GM18517 (cell line): ENCODE measurements at regions not wholly inside any gene's neighbourhood (a gene's known extent, or its start where the extent isn't known, plus 50 kb on each side); places are given as distances from the start of the nearest gene placed in this dataset.
"Not testable (repeated sequence)": the region's sequence is repeated elsewhere in the genome, so short reads cannot be mapped to it uniquely, and the experiment has no call there.

ENCODE experiments used
- ATAC-seq: cut with Tn5 transposase; IDR thresholded peaks from one replicate; pipeline ENCODE4 v1.9.1; 2021; ENCODE audit warnings: mild to moderate bottlenecking, moderate library complexity; ENCODE audit not compliant: unreplicated experiment

DNA sequence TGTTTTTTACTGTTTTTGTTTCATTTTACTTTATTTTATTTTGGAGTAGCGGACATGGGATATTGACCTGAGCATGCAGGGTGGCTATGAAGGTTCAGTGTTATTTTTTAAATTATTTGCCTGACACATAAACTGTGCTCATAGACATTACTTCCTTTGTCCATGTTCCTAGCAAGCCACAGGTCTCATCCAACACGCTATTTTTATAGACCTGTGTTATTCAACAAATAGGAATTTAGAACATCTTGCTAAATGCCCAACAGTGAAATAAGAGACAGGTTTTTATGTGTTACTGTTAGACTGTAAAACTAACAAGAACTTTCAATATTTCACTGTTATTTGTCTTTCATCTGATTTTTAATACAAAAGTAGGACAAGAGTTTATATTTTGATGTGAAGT lies 756.4 kb downstream of the KCNT2 start:
- no peak for ATAC-seq

GRCh38 chr1:195851016-195851601 lies 757.1 kb downstream of the KCNT2 start:
- ATAC-seq, result no peak

GRCh38 chr1:195849180-195849579 lies 759.1 kb downstream of the KCNT2 start:
- no peak for ATAC-seq

DNA sequence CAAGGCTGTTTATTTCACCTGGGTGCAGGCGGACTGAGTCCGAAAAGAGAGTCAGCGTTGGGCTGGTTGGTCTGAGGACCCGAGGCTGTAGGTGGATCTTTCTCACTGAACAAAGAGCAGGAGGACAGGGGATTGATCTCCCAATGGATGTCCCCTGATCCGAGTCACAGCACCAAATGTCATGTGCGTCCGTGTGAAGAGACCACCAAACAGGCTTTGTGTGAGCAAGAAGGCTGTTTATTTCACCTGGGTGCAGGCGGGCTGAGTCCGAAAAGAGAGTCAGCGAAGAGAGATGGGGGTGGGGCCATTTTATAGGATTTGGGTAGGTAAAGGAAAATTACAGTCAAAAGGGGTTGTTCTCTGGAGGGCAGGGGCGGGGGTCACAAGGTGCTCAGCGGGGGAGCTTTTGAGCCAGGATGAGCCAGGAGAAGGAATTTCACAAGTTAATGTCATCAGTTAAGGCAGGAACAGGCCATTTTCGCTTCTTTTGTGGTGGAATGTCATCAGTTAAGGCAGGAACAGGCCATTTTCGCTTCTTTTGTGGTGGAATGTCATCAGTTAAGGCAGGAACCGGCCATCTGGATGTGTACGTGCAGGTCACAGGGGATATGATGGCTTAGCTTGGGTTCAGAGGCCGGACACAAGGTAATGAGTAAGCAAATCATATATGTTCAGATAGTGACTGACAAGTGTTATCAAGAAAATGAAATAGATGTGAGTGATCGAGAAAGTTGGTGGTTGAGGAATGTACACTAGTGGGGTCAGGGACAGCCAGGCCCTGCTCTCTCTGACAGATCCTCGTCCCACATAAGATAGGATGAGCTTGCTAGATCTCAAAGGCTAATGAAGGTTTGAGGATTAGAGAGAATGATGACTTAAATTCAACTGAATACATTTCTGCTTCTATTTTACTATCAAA lies 760.0 kb downstream of the KCNT2 start:
- ATAC-seq, result not testable (repeated sequence)

DNA sequence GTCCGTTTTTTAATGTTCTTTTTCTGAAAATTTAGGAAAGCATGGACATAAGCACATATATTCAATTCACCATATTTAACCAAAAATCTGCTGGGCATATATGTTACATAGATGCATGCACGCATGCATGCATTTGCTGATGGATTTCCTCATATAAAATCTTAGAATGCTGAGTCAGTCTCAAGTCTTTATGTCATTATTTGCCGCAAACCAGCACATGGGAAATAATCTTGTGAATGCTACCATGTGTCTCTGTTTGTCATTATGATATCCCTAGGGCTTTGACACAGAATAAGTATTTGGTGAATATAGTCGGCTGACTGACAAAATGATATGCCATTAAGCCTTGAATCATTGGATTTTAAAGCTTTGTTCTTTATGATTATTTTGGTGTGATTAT lies 776.5 kb downstream of the KCNT2 start:
- ATAC-seq, result no peak

DNA sequence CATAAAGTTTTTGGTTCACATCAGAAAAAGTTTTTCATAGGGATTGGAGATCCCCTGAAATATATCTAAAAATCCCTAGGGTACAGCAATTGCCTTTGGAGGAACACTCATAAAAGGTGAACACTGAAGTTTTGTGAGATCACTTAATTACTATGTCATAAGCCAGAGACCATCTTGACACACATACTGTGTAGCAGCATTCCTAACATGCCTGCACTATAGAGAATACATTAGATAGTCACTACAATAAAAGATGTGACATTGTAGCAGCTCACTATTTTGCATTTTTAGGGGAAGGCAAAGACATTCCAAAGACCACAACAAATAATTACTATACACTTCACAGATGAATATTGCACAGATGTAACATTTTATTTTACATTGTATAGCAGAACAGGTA lies 779.9 kb downstream of the KCNT2 start:
- no peak for ATAC-seq

DNA sequence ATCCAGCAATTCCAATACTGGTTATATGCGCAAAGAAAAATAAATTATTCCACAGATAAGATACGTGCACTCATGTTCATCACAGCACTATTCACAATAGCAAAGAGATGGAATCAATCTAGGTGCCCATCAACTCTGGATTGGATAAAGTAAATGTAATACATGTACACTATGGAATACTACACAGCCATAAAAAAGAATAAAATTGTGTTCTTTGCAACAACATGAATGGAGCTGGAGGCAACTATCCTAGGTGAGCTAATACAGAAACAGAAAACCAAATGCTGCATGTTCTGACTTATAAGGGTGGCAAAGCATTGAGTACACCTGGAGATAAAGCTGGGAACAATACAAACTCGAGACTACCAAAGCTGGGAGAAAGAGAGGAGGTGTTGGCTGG lies 787.3 kb downstream of the KCNT2 start:
- ATAC-seq, result no peak

- ATAC-seq, result no peak
Measured at GRCh38 chr1:195806060-195806459, 802.2 kb downstream of the KCNT2 start.

- no peak for ATAC-seq
Measured at GRCh38 chr1:195804547-195804946, 803.7 kb downstream of the KCNT2 start.

- ATAC-seq, result no peak
Measured at GRCh38 chr1:195799016-195799415, 809.2 kb downstream of the KCNT2 start.

DNA sequence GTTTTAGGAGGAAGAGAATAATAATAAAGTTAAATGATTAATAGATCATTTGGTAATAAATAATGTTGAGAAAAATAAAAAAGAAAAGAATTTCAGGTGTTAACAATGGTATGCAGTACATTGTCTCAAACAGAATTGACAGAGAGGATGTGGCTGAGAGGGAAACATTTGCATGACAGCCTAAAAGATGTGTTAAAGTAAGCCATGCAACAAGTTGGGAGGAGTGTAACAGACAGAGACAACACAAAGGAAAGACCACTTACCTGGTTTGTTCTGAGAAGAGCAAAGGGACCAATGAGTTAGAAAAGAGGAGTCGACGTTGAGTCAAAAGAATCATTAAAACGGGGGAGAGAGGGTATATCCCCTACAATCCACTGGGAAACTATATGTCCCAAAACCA lies 814.0 kb downstream of the KCNT2 start:
- no peak for ATAC-seq

GRCh38 chr1:195791796-195792195 lies 816.4 kb downstream of the KCNT2 start:
- no peak for ATAC-seq

GRCh38 chr1:195790514-195791168 lies 817.6 kb downstream of the KCNT2 start:
- ATAC-seq, result no peak

DNA sequence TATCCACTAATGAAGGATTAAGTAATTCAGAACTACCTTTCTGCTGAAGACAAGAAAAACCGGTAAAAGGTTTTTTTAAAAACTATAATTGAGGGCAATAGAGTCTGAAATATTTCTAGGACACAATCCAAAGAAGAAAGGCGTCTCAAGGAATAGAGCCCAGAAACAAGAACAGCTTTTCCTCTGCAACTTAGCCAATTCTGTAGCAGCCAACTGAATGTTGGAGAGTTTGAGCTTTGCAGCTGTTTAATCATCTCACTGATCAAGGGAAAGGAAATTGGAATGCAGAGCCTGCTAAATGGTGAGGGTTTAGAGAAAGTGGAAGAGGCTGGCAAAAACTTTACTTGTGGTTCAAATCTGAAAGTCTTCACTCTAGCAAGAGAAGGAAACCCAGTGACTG lies 818.9 kb downstream of the KCNT2 start:
- no peak for ATAC-seq

- no peak for ATAC-seq
Measured at GRCh38 chr1:195788721-195789120, 819.5 kb downstream of the KCNT2 start.

DNA sequence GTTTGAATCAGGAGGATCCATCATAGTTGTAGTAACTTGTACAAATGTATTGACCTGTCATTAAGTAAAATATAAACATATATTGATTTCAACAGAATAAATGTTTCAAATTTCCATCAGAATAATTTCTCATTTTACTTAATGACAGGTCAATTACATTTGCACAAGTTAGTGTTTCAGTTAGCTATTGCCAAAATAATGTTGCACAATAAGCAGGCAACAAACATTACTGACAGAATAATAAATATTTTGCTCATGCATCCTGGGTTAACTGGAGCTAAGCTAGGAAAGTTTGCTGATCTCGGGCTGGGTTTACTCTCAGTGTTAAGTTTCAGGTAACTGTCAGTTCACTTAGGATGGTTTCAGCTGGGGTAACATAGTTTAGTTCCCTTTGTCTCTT lies 822.4 kb downstream of the KCNT2 start:
- no peak for ATAC-seq

DNA sequence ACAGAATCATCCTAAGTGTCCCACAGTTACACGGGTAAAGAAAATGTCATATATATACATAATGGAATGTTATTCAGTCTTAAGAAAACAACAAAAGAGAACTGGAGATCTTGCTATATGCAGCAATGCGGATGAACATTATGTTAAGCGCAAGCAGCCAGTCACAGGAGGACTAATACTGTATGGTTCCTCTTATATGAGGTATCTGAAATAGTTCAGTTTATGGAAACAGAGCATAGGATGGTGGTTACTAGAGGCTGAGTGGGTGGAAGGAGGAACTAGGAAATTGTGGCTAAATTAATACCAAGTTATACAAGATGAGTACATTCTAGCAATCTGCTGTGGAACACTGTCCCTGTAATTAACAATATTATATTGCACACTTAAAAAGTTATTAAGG lies 834.3 kb downstream of the KCNT2 start:
- ATAC-seq, result no peak

- no peak for ATAC-seq
Measured at GRCh38 chr1:195769461-195769860, 838.8 kb downstream of the KCNT2 start.

GRCh38 chr1:195768936-195769335 lies 839.3 kb downstream of the KCNT2 start:
- no peak for ATAC-seq

DNA sequence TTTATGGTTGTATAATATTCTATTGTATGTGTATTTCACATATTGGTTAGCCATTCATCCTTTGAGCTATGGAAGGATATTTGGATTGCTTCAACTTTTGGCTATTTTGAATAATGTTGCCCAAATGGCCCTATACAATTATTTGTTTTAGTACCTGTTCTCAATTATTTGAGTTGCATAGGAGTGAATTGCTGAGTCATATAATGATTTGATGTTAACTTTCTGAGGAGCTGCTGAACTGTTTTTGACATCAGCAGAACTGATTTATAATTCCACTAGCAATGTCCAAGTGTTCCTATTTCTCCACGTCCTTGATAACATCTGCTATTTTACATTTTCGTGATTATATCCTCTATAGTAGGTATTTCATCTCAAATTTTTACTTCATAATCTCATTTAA lies 839.9 kb downstream of the KCNT2 start:
- ATAC-seq, result no peak

GRCh38 chr1:195766709-195767108 lies 841.5 kb downstream of the KCNT2 start:
- ATAC-seq, result no peak

DNA sequence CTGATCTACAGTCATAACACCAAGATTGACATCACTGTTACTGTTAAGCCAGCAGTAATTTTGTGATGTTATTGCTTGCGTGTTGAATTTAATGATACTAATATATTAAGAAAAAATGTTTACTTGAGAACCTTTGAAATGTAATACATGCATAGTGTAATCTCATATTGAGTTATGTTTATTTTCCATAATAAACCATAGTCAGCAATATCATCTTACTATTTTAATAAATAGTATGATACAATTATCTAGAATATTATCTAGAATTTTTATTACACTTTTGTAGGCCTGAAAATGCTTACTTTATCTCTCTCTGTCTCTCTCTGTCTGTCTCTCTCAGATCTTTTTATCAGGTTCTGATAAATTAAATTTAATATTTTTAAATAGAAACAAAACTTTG lies 843.1 kb downstream of the KCNT2 start:
- ATAC-seq, result no peak
